ENCODE measurements at regions not wholly inside any gene's neighbourhood (a gene's known extent, or its start where the extent isn't known, plus 50 kb on each side); places are given as distances from the start of the nearest gene placed in this dataset.

GRCh38 chr2:57733956-57734355 is 312.6 kb upstream of the VRK2 start:
- Histone ChIP-seq H3K27ac (no peak overlapping the region), H3K4me3 (no peak overlapping the region), H3K4me1 (no peaks in the 10 kb centered on the region), H3K36me3 (no peaks in the 10 kb centered on the region), H3K9me3 (no peaks in the 10 kb centered on the region), H3K27me3 (no peaks in the 10 kb centered on the region)
- no peak for DNase-seq
- no peak for TF ChIP-seq POLR2A (IDR thresholded peaks at IDR 0.05)
- TF ChIP-seq, protein P1, sequence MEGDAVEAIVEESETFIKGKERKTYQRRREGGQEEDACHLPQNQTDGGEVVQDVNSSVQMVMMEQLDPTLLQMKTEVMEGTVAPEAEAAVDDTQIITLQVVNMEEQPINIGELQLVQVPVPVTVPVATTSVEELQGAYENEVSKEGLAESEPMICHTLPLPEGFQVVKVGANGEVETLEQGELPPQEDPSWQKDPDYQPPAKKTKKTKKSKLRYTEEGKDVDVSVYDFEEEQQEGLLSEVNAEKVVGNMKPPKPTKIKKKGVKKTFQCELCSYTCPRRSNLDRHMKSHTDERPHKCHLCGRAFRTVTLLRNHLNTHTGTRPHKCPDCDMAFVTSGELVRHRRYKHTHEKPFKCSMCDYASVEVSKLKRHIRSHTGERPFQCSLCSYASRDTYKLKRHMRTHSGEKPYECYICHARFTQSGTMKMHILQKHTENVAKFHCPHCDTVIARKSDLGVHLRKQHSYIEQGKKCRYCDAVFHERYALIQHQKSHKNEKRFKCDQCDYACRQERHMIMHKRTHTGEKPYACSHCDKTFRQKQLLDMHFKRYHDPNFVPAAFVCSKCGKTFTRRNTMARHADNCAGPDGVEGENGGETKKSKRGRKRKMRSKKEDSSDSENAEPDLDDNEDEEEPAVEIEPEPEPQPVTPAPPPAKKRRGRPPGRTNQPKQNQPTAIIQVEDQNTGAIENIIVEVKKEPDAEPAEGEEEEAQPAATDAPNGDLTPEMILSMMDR (IDR thresholded peaks at IDR 0.05), result no peak

DNA sequence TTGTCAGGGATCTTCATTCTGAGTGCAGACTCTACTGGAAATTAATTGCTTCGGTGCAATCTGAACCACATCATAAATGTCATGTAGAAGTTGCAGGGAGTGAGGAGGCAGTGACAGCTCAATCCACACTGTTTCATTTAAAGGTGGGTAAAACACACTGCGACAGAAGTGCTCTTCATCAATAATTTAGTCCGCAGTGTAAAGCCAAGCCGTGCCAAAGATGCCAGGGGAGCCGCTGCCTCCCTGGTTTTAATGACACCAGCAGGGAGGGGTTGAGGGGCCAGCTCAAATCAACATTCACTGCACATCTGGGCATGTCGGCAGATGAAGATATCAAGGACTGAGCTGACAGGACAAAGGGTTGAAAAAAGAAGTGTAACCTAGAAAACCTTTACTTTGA is 305.7 kb upstream of the VRK2 start:
- no peak for DNase-seq

GRCh38 chr2:57753636-57754035 is 293.0 kb upstream of the VRK2 start:
- no peak for TF ChIP-seq POLR2A (IDR thresholded peaks at IDR 0.05)
- TF ChIP-seq, protein P1 (IDR thresholded peaks at IDR 0.05), result no peak
- H3K4me1 ChIP-seq, result no peaks in the 10 kb centered on the region
- DNase-seq, result no peak
- no peak overlapping the region for H3K27ac ChIP-seq
- H3K9me3 ChIP-seq, result no peaks in the 10 kb centered on the region
- no peaks in the 10 kb centered on the region for H3K36me3 ChIP-seq
- H3K4me3 ChIP-seq, result no peak overlapping the region
- no peaks in the 10 kb centered on the region for H3K27me3 ChIP-seq

More for the DNA sequence above, 305.7 kb upstream of the VRK2 start:
- Histone ChIP-seq H3K36me3 (no peaks in the 10 kb centered on the region), H3K9me3 (no peaks in the 10 kb centered on the region), H3K4me1 (no peaks in the 10 kb centered on the region), H3K27me3 (no peaks in the 10 kb centered on the region), H3K4me3 (no peak overlapping the region), H3K27ac (no peak overlapping the region)
- TF ChIP-seq, protein P1 (IDR thresholded peaks at IDR 0.05), result no peak
- TF ChIP-seq POLR2A (IDR thresholded peaks at IDR 0.05), result no peak

DNA sequence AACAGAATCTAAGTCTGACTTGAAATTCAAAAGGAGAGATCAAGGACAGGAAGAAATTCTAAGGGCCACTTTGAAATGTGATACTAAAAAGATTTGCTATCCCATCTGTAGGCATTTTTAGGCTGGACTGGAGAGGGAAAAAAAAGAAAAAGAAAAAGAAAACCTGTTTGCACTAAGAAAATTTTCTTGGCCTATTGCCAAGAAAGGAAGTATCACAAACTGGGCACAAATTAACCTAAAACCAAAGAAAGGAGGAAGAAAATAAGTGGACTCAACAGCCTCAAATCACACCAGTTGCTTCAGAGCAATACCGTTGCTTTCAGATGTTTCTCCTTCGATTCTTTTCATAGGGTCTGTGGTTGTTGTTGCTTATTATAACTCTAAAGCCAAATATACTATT is 287.9 kb upstream of the VRK2 start:
- H3K27me3 ChIP-seq, result no peaks in the 10 kb centered on the region
- H3K9me3 ChIP-seq, result no peaks in the 10 kb centered on the region
- DNase-seq, result no peak
- peak overlapping the region in 1 of 4 donors; percentile 10 for H3K27ac ChIP-seq
- peaks cover 0 to 4% (median 0%) of the 10 kb centered on the region in 4 donors for H3K4me1 ChIP-seq
- no peaks in the 10 kb centered on the region for H3K36me3 ChIP-seq
- TF ChIP-seq, protein P1 (IDR thresholded peaks at IDR 0.05), result no peak
- TF ChIP-seq POLR2A (IDR thresholded peaks at IDR 0.05), result no peak
- no peak overlapping the region for H3K4me3 ChIP-seq

DNA sequence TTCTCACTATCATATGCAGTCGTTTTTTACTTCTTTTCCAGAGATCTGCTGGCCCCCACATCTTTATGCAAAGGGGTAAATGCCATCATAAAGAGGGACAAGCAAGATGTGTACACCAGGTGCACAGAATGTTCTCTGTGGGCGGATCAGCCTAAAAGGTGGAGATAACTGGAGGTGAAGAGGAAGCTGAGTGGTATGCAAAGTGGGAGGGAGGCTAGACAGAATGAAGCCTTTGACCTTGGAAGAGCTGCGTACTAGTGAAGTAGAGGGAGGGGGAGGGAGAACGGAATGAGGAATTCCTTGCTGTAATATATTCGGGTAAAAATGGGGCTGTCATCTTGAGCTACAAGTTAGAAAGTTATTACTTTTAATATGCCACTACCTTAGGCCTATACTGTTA is 287.5 kb upstream of the VRK2 start:
- no peaks in the 10 kb centered on the region for H3K36me3 ChIP-seq
- H3K4me1 ChIP-seq, result peaks cover 0 to 4% (median 0%) of the 10 kb centered on the region in 4 donors
- TF ChIP-seq, protein P1 (IDR thresholded peaks at IDR 0.05), result no peak
- TF ChIP-seq POLR2A (IDR thresholded peaks at IDR 0.05), result no peak
- H3K27me3 ChIP-seq, result no peaks in the 10 kb centered on the region
- DNase-seq, result peak in 1 of 3 donors; percentile 56
- no peaks in the 10 kb centered on the region for H3K9me3 ChIP-seq
- no peak overlapping the region for H3K4me3 ChIP-seq
- peak overlapping the region in 1 of 4 donors; percentile 8 for H3K27ac ChIP-seq

DNA sequence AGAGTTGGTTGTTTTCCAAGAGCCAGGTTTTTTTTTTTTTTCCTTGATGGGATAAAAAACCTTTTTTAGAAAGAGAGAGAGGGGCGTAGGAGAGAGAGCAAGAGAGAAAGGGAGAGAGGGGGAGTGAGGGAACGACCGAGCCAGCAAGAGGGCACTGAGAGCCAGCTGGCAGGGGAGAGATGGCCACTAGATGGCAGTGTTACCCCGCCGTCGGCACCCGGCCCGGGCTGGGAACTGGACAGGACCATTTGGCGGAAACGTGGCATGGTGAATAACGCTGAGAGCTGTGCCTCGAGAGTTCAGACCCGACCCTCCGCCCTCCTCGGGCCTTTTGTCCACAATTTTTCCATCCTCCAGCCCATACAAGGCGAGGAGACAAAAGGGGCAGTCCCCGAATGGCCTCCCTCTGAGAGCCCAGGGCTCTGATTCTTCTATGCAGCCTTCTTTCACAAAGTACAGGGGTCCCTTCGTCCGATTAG is 286.7 kb upstream of the VRK2 start:
- no peak overlapping the region for H3K27ac ChIP-seq
- peak; percentile 73 to 91 (median 84) for DNase-seq
- TF ChIP-seq, protein P1 (IDR thresholded peaks at IDR 0.05), result peak; percentile 56 to 93 (median 84)
- TF ChIP-seq POLR2A (IDR thresholded peaks at IDR 0.05), result no peak

More for the DNA sequence above, 286.7 kb upstream of the VRK2 start:
- H3K4me3 ChIP-seq, result peak overlapping the region in 3 of 4 donors; percentile 5 to 25 (median 9)
- H3K9me3 ChIP-seq, result no peaks in the 10 kb centered on the region
- no peaks in the 10 kb centered on the region for H3K36me3 ChIP-seq
- H3K4me1 ChIP-seq, result peaks cover 0 to 4% (median 0%) of the 10 kb centered on the region in 4 donors
- H3K27me3 ChIP-seq, result no peaks in the 10 kb centered on the region
